H1 (cell line): ENCODE measurements at regions not wholly inside any gene's neighbourhood (a gene's known extent, or its start where the extent isn't known, plus 50 kb on each side); places are given as distances from the start of the nearest gene placed in this dataset.
A peak's percentile ranks its signal among the peaks of the same experiment; 100 is the strongest.

Experiments used
- CTCF ChIA-PET: fragments of 300-600 bp; sonication (Branson Sonifier 250); formaldehyde crosslinking; loops from one replicate; lab custom pipeline; 2021; ENCODE audit not compliant: partially characterized antibody; lab: Charles Lee
- POLR2A ChIA-PET: fragments of 300-600 bp; sonication (Branson Sonifier 250); formaldehyde crosslinking; loops from one replicate; lab custom pipeline; 2021; ENCODE audit warnings: inconsistent platforms; ENCODE audit not compliant: partially characterized antibody; lab: Charles Lee
- DNase-seq, 2 experiments: peaks; one replicate each; pipeline versions ENCODE4 v3.0.0 to v3.0.0-alpha.2; 2010 to 2022; ENCODE audit warnings: low spot score in 2 of 2, low read depth in 1 of 2, mixed read lengths in 1 of 2
- FAIRE-seq: peaks from 2 replicates; lab custom pipeline; 2011; peaks lifted over from hg19 to GRCh38; lab: Jason Lieb, UNC
- H2AFZ ChIP-seq: 2 replicates; pipeline ENCODE4 v1.8.1; 2012; ENCODE audit warnings: low read length, inconsistent platforms
- H2AK5ac ChIP-seq: 2 replicates; pipeline ENCODE4 v1.6.1; 2013; ENCODE audit warnings: low read depth, low read length
- H2BK120ac ChIP-seq: replicated peaks from 2 replicates; pipeline ENCODE3; 2013; ENCODE audit warnings: low read depth, low read length, inconsistent platforms
- H2BK12ac ChIP-seq: 2 replicates; pipeline ENCODE4 v1.6.1; 2013; ENCODE audit warnings: low read depth, low read length
- H2BK15ac ChIP-seq: 2 replicates; pipeline ENCODE4 v1.6.1; 2013; ENCODE audit warnings: low read length
- H2BK20ac ChIP-seq: 2 replicates; pipeline ENCODE4 v1.6.1; 2013; ENCODE audit warnings: low read length
- H2BK5ac ChIP-seq: 2 replicates; pipeline ENCODE4 v1.6.1; 2013; ENCODE audit warnings: low read depth, low read length
- H3K14ac ChIP-seq: 2 replicates; pipeline ENCODE4 v1.6.1; 2013; ENCODE audit warnings: inconsistent platforms; ENCODE audit not compliant: insufficient read length
- H3K18ac ChIP-seq: 2 replicates; pipeline ENCODE4 v1.6.1; 2013; ENCODE audit warnings: low read length; ENCODE audit errors: extremely low read depth
- H3K23ac ChIP-seq: 2 replicates; pipeline ENCODE4 v1.6.1; 2013; ENCODE audit warnings: inconsistent platforms; ENCODE audit not compliant: insufficient read length
- H3K23me2 ChIP-seq: 2 replicates; pipeline ENCODE4 v1.6.1; 2013; ENCODE audit warnings: low read depth, low read length
- H3K27ac ChIP-seq: 2 replicates; pipeline ENCODE4 v1.6.1; 2011; ENCODE audit warnings: low read depth, low read length, inconsistent platforms
- H3K27me3 ChIP-seq, 4 experiments: replicated peaks in 1 of 4; 1 replicate in 1 of 4; 2 replicates in 3 of 4; pipeline versions ENCODE4 v1.6.1 to v1.8.1; 2011 to 2013; ENCODE audit warnings: low read length in 3 of 4, mild to moderate bottlenecking in 3 of 4, inconsistent platforms in 2 of 4, mixed read lengths in 2 of 4, moderate library complexity in 1 of 4; ENCODE audit not compliant: control insufficient read depth in 3 of 4, insufficient read depth in 3 of 4; ENCODE audit errors: extremely low read depth in 1 of 4
- H3K36me3 ChIP-seq, 4 experiments: 2 replicates each; pipeline versions ENCODE4 v1.6.1 to v1.8.1; 2011 to 2013; ENCODE audit warnings: mild to moderate bottlenecking in 4 of 4, low read length in 3 of 4, moderate library complexity in 2 of 4, control low read depth in 1 of 4, inconsistent platforms in 1 of 4; ENCODE audit not compliant: insufficient read depth in 4 of 4, control insufficient read depth in 2 of 4
- H3K4ac ChIP-seq: replicated peaks from 2 replicates; pipeline ENCODE3; 2013; ENCODE audit warnings: low read length, low read depth, mixed read lengths, inconsistent platforms; ENCODE audit not compliant: insufficient read length
- H3K4me1 ChIP-seq, 4 experiments: replicated peaks in 1 of 4; 1 replicate in 1 of 4; 2 replicates in 3 of 4; pipeline versions ENCODE4 v1.6.1 to v1.8.1; 2011 to 2013; ENCODE audit warnings: low read length in 3 of 4, inconsistent platforms in 2 of 4, mixed read lengths in 1 of 4; ENCODE audit not compliant: insufficient read depth in 4 of 4, control insufficient read depth in 3 of 4
- H3K4me2 ChIP-seq, 2 experiments: 2 replicates each; pipeline versions ENCODE4 v1.6.1 to v1.8.1; 2011 to 2013; ENCODE audit warnings: low read depth in 2 of 2, low read length in 2 of 2, control low read depth in 1 of 2, inconsistent platforms in 1 of 2, mild to moderate bottlenecking in 1 of 2; ENCODE audit not compliant: insufficient read depth in 1 of 2
- H3K4me3 ChIP-seq, 4 experiments: fragments of 200-600, 300-600 bp in 1 of 4; sonication (generic), shearing (Covaris generic), sonication (Bioruptor Twin) in 1 of 4; 2 replicates each; pipeline versions ENCODE4 v1.5.1 to v1.8.1; 2011 to 2016; ENCODE audit warnings: low read length in 4 of 4, low read depth in 3 of 4, control low read depth in 2 of 4, inconsistent platforms in 2 of 4, mild to moderate bottlenecking in 2 of 4, mixed read lengths in 1 of 4, moderate library complexity in 1 of 4; ENCODE audit not compliant: insufficient read depth in 2 of 4; ENCODE audit errors: extremely low read depth in 1 of 4
- H3K56ac ChIP-seq: replicated peaks from 2 replicates; pipeline ENCODE3; 2013; ENCODE audit warnings: low read depth, mild to moderate bottlenecking, mixed read lengths, low read length, inconsistent platforms; ENCODE audit not compliant: insufficient read length
- H3K79me1 ChIP-seq: 2 replicates; pipeline ENCODE4 v1.6.1; 2013; ENCODE audit warnings: low read depth, low read length, control low read depth
- H3K79me2 ChIP-seq, 2 experiments: 2 replicates each; pipeline versions ENCODE4 v1.6.1 to v1.8.1; 2012 to 2013; ENCODE audit warnings: low read length in 2 of 2, mild to moderate bottlenecking in 2 of 2, inconsistent platforms in 1 of 2; ENCODE audit not compliant: insufficient read depth in 2 of 2, control insufficient read depth in 1 of 2
- H3K9ac ChIP-seq, 4 experiments: replicated peaks in 1 of 4; 1 replicate in 1 of 4; 2 replicates in 3 of 4; pipeline versions ENCODE4 v1.6.1 to v1.8.1; 2011 to 2013; ENCODE audit warnings: low read depth in 3 of 4, low read length in 3 of 4, control low read depth in 2 of 4, mild to moderate bottlenecking in 2 of 4, moderate library complexity in 2 of 4, inconsistent platforms in 1 of 4; ENCODE audit errors: extremely low read depth in 1 of 4
- H3K9me3 ChIP-seq, 2 experiments: 2 replicates each; pipeline versions ENCODE4 v1.6.1 to v1.8.1; 2012 to 2013; ENCODE audit warnings: mild to moderate bottlenecking in 2 of 2, moderate library complexity in 2 of 2, control low read depth in 1 of 2, inconsistent platforms in 1 of 2, low read depth in 1 of 2, low read length in 1 of 2, mixed read lengths in 1 of 2; ENCODE audit not compliant: insufficient read depth in 2 of 2
- H4K20me1 ChIP-seq, 2 experiments: replicated peaks in 1 of 2; 2 replicates each; pipeline versions ENCODE3 to v1.8.1; 2011 to 2013; ENCODE audit warnings: inconsistent platforms in 2 of 2, low read length in 2 of 2, mild to moderate bottlenecking in 1 of 2; ENCODE audit not compliant: insufficient read depth in 2 of 2, control insufficient read depth in 1 of 2
- H4K5ac ChIP-seq: 2 replicates; pipeline ENCODE4 v1.6.1; 2013; ENCODE audit warnings: low read length, low read depth, mixed read lengths, inconsistent platforms; ENCODE audit not compliant: insufficient read length
- H4K8ac ChIP-seq: 2 replicates; pipeline ENCODE4 v1.8.0; 2013; ENCODE audit warnings: mild to moderate bottlenecking, moderate library complexity, low read length, inconsistent platforms; ENCODE audit not compliant: insufficient read depth; ENCODE audit errors: extremely low read depth
- H4K91ac ChIP-seq: replicated peaks from 2 replicates; pipeline ENCODE3; 2013; ENCODE audit warnings: low read length, mixed read lengths, inconsistent platforms; ENCODE audit not compliant: insufficient read length
- CBX5 ChIP-seq: fragments of 300-800, 300-1000 bp; sonication (generic); IDR thresholded peaks from 2 replicates; pipeline ENCODE4 v1.7.1; 2016; ENCODE audit warnings: antibody characterized with exemption, low read length, low read depth
- CEBPB ChIP-seq: IDR thresholded peaks from 2 replicates; pipeline ENCODE4 v1.6.1; 2012; ENCODE audit warnings: low read depth, low read length
- POLR2AphosphoS5 ChIP-seq: IDR thresholded peaks from 2 replicates; pipeline ENCODE4 v1.6.1; 2011; ENCODE audit warnings: low read depth, low read length
- TBP ChIP-seq: IDR thresholded peaks from 2 replicates; pipeline ENCODE4 v1.6.1; 2011; ENCODE audit warnings: low read depth, low read length, improper control_type of control experiment
- WGBS, 2 experiments: shearing (Covaris generic) in 1 of 2; methylation state at CpG; one replicate each; pipeline versions ENCODE4 v1.1.6 to v1.1.7; 2013 to 2015; ENCODE audit warnings: low lambda C conversion rate in 2 of 2, mixed read lengths in 2 of 2, inconsistent platforms in 1 of 2, low coverage in 1 of 2, missing lambda C conversion rate in 1 of 2; ENCODE audit not compliant: insufficient replicate concordance in 2 of 2, insufficient coverage in 1 of 2, insufficient read length in 1 of 2; ENCODE audit errors: extremely low coverage in 1 of 2, missing lambda C conversion rate in 1 of 2; 5-methylcytosine and 5-hydroxymethylcytosine counted together
- TF ChIP-seq, protein P1 (sequence below): IDR thresholded peaks from 2 replicates; pipeline ENCODE4 v1.6.1; 2012; ENCODE audit warnings: low read length, inconsistent platforms

GRCh38 chr6:44625996-44626395 is 238.5 kb downstream of the CDC5L start:
- no peak overlapping the region for H3K4me2 ChIP-seq
- H3K79me1 ChIP-seq: no peaks in the 10 kb centered on the region
- H3K4me1 ChIP-seq: peaks cover 9 to 34% (median 28%) of the 10 kb centered on the region in 4 experiments
- H2BK120ac ChIP-seq: peak overlapping the region; percentile 57
- WGBS, 2 experiments: 88% methylated on average over 2 of the region's 2 CpGs; no CpG with 5 or more reads in 1 of the 2 experiments
- H3K36me3 ChIP-seq: no peaks in the 10 kb centered on the region
- H4K91ac ChIP-seq: peak overlapping the region; percentile 99
- peak overlapping the region; percentile 84; the same call in 1 of the 2 replicates for H3K18ac ChIP-seq
- H3K9ac ChIP-seq: 0 out of 7 replicates have a peak overlapping the region, but pooled peaks of 2 of the 4 experiments have one; percentile 2 to 17
- H2BK12ac ChIP-seq: peak overlapping the region; percentile 100; the same call in 1 of the 2 replicates
- H3K4ac ChIP-seq: peak overlapping the region; percentile 99
- peaks cover 0 to 2% of the 10 kb centered on the region in 2 experiments for H4K20me1 ChIP-seq
- no peaks in the 10 kb centered on the region for H3K9me3 ChIP-seq
- H2BK15ac ChIP-seq: peak overlapping the region; percentile 100
- H3K14ac ChIP-seq: peak overlapping the region; percentile 9
- FAIRE-seq (no peak), DNase-seq (no peak)
- H3K23ac ChIP-seq: peak overlapping the region; percentile 36
- H3K27me3 ChIP-seq: peaks cover 0 to 4% (median 0%) of the 10 kb centered on the region in 4 experiments; a peak in 2 of 7 replicates
- no peak overlapping the region for H3K27ac ChIP-seq
- no peak overlapping the region for H2AFZ ChIP-seq
- no peak overlapping the region for H3K4me3 ChIP-seq
- peaks cover 5% of the 10 kb centered on the region for H3K23me2 ChIP-seq
- H4K5ac ChIP-seq: no peak overlapping the region
- no peak overlapping the region for H3K56ac ChIP-seq
- ChIA-PET CTCF (interaction anchor here (0.8 to 2.3 kb wide), 2 partner anchors 30 to 150 kb away, joined by 3 to 9 read pairs; no protein-coding TSS in a partner anchor), POLR2A (interaction anchor here (0.5 kb wide), 1 partner anchor 155 kb away, joined by 4 read pairs; no protein-coding TSS in a partner anchor)
- H2BK20ac ChIP-seq: peak overlapping the region; percentile 62
- no peak overlapping the region; the same call in 1 of the 2 replicates for H4K8ac ChIP-seq
- H2BK5ac ChIP-seq: peak overlapping the region; percentile 94; the same call in 1 of the 2 replicates
- H3K79me2 ChIP-seq: no peaks in the 10 kb centered on the region
- peak overlapping the region; percentile 98; the same call in 1 of the 2 replicates for H2AK5ac ChIP-seq
- TF ChIP-seq TBP (no peak), CBX5 (no peak), CEBPB (no peak), POLR2AphosphoS5 (no peak)
- TF ChIP-seq, protein P1, sequence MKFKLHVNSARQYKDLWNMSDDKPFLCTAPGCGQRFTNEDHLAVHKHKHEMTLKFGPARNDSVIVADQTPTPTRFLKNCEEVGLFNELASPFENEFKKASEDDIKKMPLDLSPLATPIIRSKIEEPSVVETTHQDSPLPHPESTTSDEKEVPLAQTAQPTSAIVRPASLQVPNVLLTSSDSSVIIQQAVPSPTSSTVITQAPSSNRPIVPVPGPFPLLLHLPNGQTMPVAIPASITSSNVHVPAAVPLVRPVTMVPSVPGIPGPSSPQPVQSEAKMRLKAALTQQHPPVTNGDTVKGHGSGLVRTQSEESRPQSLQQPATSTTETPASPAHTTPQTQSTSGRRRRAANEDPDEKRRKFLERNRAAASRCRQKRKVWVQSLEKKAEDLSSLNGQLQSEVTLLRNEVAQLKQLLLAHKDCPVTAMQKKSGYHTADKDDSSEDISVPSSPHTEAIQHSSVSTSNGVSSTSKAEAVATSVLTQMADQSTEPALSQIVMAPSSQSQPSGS: no peak
